ENCODE measurements at regions not wholly inside any gene's neighbourhood (a gene's known extent, or its start where the extent isn't known, plus 50 kb on each side); places are given as distances from the start of the nearest gene placed in this dataset.

GRCh38 chr2:3044587-3045317 is 332.9 kb downstream of the EIPR1 start:
- TF ChIP-seq POLR2A (IDR thresholded peaks at IDR 0.05) = peak in 1 of 3 donors; percentile 23
- TF ChIP-seq, protein P1, sequence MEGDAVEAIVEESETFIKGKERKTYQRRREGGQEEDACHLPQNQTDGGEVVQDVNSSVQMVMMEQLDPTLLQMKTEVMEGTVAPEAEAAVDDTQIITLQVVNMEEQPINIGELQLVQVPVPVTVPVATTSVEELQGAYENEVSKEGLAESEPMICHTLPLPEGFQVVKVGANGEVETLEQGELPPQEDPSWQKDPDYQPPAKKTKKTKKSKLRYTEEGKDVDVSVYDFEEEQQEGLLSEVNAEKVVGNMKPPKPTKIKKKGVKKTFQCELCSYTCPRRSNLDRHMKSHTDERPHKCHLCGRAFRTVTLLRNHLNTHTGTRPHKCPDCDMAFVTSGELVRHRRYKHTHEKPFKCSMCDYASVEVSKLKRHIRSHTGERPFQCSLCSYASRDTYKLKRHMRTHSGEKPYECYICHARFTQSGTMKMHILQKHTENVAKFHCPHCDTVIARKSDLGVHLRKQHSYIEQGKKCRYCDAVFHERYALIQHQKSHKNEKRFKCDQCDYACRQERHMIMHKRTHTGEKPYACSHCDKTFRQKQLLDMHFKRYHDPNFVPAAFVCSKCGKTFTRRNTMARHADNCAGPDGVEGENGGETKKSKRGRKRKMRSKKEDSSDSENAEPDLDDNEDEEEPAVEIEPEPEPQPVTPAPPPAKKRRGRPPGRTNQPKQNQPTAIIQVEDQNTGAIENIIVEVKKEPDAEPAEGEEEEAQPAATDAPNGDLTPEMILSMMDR (IDR thresholded peaks at IDR 0.05) = peak in 2 of 7 experiments; percentile 3 to 13

Data from body of pancreas (tissue), 4 donors.